ENCODE measurements at regions not wholly inside any gene's neighbourhood (a gene's known extent, or its start where the extent isn't known, plus 50 kb on each side); places are given as distances from the start of the nearest gene placed in this dataset.

DNA sequence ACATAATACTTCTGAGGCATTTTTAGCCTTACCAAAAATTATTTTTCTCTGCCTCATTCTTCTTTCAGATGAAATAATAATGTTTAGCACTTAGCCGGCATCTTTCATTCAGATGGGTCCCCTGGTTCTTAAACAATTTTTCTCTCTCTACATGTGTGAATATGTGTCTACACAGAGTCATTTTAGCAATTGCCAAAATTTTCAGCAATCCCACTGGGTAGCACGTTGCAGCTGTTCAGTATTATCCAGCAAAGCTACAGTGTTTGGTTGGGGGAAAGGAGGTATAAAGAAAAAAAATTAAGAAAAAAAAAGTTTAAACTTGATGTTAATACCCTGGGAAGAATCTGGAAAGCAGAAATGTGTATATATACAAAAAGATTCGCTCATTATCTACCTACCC lies 160.5 kb upstream of the TRHDE start:
- no peak overlapping the region for H3K4me3 ChIP-seq (ENCODE audit: low read depth, low read length)
- no peak for DNase-seq (ENCODE audit: low read depth)
- TF ChIP-seq, protein P1, sequence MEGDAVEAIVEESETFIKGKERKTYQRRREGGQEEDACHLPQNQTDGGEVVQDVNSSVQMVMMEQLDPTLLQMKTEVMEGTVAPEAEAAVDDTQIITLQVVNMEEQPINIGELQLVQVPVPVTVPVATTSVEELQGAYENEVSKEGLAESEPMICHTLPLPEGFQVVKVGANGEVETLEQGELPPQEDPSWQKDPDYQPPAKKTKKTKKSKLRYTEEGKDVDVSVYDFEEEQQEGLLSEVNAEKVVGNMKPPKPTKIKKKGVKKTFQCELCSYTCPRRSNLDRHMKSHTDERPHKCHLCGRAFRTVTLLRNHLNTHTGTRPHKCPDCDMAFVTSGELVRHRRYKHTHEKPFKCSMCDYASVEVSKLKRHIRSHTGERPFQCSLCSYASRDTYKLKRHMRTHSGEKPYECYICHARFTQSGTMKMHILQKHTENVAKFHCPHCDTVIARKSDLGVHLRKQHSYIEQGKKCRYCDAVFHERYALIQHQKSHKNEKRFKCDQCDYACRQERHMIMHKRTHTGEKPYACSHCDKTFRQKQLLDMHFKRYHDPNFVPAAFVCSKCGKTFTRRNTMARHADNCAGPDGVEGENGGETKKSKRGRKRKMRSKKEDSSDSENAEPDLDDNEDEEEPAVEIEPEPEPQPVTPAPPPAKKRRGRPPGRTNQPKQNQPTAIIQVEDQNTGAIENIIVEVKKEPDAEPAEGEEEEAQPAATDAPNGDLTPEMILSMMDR (IDR thresholded peaks at IDR 0.05; ENCODE audit: insufficient read depth, low read length), result no peak

DNA sequence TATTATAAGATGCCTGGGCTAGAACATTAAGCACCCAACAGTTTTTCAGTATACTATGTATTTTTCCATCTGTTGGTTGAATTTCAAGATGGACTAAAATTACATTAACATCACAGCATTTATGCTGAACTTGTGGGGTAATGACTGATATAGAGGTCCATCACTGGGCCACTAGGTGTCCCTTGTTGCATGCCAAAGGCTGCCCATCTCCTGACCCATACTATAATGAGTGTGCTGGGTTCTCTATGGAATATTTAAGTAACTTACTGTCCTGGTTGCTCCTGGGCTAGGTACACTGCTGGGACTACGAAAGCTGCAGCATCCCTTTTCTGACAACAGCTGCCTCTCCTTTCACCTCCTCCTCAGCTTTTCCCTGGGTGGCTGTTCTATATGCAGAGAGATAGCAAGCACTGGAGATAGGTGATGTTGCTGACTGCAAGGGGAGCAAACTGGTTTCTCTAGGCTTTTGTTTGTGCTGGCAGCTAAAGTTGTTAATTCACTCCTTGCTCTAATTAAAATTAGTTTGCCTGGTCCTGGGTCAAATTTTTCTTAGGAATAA lies 138.6 kb upstream of the TRHDE start:
- H3K4me3 ChIP-seq (ENCODE audit: low read depth, low read length), result no peak overlapping the region
- DNase-seq (ENCODE audit: low read depth), result no peak
- TF ChIP-seq, protein P1 (IDR thresholded peaks at IDR 0.05; ENCODE audit: insufficient read depth, low read length), result no peak

DNA sequence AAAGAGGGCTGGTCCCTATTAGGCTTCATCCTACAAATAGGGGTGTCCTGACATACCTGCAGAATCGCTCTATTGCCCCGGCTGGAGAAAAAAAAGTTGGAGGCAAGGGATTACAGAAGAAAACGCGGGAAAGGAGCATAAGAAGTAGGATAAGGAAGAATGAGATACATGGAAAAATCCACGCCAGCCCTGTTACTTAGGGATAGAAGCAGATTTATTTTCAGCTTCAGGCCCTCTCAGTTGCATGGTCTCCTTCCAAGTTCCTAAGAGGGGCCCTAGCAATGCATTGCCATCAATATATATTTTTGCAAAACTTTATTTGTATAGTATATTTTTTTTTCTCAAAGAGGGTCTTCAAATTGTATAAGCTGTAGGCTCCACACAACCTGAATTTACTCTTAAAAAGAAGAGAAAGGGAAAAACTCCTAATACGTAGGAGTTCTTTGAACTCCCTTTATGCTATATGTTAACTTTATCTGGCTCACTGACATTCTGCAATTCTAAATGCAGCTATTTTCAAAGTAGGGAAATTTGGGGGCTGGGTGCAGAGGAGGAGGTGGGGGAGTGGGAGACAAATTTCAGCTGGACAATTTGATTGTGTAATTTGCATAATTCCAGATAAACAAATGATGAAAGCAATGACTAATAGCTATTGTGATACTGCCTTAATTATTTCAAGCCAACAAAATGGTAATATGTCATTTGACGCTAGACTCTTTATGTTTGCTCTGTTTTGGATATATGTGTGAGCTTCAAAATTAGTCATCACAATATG lies 137.7 kb upstream of the TRHDE start:
- TF ChIP-seq, protein P1 (IDR thresholded peaks at IDR 0.05; ENCODE audit: insufficient read depth, low read length), result no peak
- DNase-seq (ENCODE audit: low read depth), result no peak
- no peak overlapping the region for H3K4me3 ChIP-seq (ENCODE audit: low read depth, low read length)

DNA sequence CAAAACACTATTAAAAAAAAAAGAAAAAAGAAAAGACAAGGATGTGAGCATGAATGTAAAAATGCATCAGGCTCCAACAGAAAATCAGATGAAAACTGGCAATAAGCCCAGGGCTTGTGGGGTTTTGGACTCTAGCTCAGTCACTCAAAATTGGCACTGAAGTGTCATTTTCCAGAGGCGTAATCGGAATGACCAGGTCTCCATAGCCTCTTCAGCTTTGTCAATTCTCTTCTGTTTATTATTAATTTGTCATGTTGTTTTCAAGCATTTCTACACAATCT lies 137.2 kb upstream of the TRHDE start:
- H3K4me3 ChIP-seq (ENCODE audit: low read depth, low read length), result no peak overlapping the region
- DNase-seq (ENCODE audit: low read depth), result no peak
- TF ChIP-seq, protein P1 (IDR thresholded peaks at IDR 0.05; ENCODE audit: insufficient read depth, low read length), result no peak

DNA sequence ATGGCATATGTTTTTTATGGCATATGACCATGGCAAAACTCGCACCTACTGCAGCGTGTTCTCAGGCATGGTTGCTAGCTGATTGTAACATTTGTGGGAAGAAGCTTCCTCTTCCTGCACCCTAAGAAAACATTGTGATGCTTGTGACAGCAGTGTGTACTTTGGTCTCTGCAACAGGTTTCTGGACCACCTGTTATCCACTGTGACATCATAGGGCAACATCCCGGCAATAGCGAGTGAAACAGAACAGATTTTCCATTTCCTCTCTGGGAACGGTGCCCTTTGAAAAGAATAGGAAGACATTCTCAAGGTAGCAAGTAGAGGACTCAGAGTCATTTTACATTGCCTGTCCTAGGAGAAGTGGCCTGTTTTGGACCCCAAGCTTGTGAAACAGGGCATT lies 135.4 kb upstream of the TRHDE start:
- no peak overlapping the region for H3K4me3 ChIP-seq (ENCODE audit: low read depth, low read length)
- TF ChIP-seq, protein P1 (IDR thresholded peaks at IDR 0.05; ENCODE audit: insufficient read depth, low read length), result no peak
- no peak for DNase-seq (ENCODE audit: low read depth)

DNA sequence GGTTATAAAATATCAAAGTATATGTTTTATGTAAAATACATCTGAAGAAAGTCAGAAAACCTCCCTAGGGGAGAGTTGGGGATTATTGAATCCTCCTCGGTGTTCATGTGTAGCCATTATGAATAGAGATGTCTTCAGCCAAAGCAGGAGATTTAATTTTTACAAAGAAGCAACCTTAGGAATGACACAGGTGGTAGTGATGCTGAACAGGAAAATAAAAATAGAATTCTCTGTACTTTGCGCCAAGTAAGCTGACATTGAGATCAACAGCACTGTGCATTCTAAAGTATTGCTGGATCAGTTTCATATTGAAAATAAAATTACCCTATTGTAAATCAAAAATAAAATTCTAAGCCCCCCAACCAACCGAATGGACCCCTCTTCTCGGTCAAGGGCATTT lies 132.8 kb upstream of the TRHDE start:
- no peak overlapping the region for H3K4me3 ChIP-seq (ENCODE audit: low read depth, low read length)
- TF ChIP-seq, protein P1 (IDR thresholded peaks at IDR 0.05; ENCODE audit: insufficient read depth, low read length), result no peak
- no peak for DNase-seq (ENCODE audit: low read depth)

DNA sequence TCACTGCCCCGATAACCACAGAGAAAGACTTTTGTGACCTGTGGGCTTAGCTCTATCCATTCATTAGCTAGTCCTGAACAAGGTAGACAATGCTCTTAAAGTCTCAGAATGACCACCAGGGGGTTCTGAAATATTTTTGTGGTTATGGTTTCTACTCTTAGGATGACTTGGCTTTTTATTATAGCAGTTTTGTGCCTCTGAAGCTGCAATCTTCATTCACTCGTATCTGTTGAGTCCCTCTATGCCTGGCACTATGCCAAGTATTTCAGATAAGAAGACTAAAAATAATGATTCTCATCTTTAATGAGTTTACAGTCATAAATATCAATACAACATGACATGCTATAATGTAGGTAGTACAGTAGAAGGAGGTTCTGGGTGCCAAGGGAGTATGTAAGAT lies 130.8 kb upstream of the TRHDE start:
- H3K4me3 ChIP-seq (ENCODE audit: low read depth, low read length), result no peak overlapping the region
- TF ChIP-seq, protein P1 (IDR thresholded peaks at IDR 0.05; ENCODE audit: insufficient read depth, low read length), result peak; percentile 2
- DNase-seq (ENCODE audit: low read depth), result peak; percentile 3
